Kidney tubule cell (primary cell): ENCODE measurements at regions not wholly inside any gene's neighbourhood (a gene's known extent, or its start where the extent isn't known, plus 50 kb on each side); places are given as distances from the start of the nearest gene placed in this dataset.
"Not testable (repeated sequence)": the region's sequence is repeated elsewhere in the genome, so short reads cannot be mapped to it uniquely, and the experiment has no call there.

Experiments
- DNase-seq: peaks from one replicate; pipeline ENCODE4 v3.0.0-alpha.2; 2018; ENCODE audit warnings: low spot score

DNA sequence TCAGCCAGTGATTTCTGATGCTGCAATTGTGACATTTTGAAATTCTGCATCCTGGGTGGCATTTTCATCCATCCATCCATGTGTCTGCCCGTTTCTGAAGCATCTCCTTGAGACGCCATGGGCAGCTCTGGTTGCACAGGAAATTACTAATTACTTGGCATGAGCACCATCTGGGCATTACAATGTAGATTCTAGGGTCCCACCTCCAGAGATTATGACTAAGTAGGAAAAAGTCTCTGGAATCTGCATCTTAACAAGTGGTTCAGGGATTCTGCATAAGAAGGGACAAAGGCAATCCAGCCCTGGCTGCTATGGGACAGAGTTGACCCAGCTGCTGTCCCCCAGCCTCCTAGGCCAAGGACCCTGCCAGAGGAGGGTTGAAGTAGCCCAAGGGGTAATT lies 65.3 kb downstream of the CUZD1 start:
- DNase-seq = peak; percentile 74

DNA sequence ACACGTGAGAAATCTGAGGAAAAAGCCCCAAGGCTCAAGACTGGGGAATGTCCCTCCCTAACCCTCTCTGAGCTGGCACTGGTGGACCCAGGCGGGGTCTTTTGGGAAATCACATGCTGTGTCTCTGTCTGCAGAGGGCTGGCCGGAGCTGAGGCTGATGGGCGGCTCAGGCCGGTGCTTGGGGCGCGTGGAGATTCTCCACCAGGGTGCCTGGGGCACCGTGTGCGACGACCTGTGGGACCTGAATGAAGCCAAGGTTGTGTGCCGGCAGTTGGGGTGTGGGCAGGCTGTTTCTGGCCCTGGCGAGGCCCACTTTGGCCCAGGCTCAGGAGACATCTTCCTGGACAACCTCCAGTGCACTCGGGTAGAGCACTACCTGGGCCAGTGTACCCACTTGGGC lies 65.7 kb downstream of the CUZD1 start:
- DNase-seq = no peak

DNA sequence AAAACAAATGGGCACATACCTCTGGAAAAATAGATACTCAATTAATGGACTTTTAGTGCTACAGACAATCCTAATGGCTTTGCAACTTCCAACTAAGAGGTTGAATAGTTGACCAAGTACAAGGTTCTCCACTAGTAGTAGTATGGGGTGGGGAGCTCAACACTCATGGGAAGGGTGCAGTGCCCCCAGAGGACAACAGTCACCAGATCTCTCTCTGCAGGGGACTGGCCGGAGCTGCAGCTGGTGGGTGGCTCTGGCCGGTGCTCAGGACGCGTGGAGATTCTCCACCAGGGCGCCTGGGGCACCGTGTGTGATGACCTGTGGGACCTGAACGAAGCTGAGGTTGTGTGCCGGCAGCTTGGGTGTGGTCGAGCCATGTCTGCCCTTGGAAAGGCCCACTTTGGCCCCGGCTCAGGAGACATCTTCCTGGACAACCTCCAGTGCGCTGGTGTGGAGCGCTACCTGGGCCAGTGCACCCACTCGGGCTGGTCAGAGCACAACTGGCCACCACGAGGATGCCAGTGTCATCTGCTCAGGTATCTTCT lies 68.1 kb downstream of the CUZD1 start:
- DNase-seq = no peak

DNA sequence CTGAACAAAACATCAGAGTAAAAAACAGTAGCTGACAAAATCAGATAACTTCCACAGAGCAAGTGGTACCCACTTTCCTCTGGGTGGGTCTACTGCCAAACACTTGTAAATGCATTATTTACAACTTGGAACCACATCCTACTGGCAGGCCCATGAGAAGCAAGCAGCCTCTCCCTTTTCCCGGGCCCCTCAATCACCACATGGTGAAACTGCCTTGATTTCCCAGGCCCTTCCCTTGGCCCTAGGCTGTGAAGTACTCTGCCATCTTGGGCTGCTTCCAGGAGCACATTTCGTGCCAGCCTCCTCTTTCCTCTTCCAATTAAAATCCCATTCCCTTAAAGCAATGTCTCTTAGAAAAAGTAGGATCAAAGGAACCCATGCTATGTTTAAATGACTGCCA lies 71.4 kb downstream of the CUZD1 start:
- DNase-seq = no peak

DNA sequence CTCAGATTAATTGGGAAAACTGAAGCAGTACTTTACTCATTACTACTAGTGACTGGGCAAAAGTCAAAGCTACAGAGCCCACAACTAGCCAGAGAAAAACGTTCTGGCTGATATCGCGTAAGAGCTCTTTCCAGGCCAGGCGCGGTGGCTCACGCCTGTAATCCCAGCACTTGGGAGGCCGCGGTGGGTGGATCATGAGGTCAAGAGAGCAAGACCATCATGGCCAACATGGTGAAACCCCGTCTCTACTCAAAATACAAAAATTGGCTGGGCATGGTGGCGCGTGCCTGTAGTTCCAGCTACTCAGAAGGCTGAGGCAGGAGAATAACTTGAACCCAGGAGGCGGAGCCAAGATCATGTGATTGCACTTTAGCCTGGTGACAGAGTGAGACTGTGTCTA lies 71.8 kb upstream of the C10orf120 start:
- not testable (repeated sequence) for DNase-seq

DNA sequence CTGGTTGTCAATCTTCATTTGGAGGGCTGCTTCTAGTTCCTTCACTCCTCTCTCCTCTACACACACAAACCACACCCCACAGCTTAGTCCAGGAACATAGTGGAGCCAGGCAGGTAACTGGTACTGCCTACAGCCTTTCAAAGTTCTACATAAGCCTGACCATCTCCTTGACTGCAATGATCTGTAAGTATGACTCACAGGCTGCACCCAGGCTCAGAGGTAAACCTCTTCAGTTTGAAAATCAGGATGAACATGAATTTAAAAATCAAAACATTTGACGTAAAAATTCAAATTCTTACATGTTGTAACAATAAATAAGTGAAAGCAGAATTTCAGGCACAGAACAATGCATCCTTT lies 68.7 kb upstream of the C10orf120 start:
- DNase-seq = no peak

DNA sequence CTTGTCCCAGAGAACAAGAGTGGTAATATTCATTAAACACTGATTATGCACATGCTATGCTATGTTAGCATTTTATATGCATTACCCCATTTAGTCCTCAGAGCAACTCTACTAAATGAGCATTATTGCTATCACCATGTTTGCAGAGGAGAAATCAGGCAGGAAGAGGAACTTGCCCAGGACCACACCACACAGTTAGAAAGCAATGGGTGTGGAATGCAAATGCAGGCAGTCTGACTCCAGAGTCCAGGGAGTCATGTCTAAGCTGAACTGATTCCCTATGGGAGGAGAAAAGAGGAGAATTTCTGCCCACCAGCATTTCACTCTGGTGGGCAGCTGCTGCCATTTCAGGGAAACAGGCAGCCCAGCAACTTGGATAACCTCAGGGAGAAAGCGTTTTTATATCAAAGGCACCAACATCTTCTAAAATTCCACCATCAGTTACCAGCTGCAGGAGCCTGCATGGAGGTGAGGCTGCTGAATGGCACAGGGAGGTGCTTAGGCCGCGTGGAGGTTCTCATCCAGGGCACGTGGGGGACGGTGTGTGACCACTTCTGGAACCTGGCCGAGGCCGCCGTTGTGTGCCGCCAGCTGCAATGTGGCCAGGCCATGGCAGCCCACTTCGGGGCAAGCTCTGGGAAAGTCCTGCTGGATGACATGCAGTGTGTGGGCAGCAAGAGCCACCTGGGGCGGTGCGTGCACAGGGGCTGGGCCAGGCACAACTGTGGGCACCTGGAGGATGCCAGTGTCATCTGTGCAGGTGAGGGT lies 68.2 kb upstream of the C10orf120 start:
- DNase-seq = no peak

DNA sequence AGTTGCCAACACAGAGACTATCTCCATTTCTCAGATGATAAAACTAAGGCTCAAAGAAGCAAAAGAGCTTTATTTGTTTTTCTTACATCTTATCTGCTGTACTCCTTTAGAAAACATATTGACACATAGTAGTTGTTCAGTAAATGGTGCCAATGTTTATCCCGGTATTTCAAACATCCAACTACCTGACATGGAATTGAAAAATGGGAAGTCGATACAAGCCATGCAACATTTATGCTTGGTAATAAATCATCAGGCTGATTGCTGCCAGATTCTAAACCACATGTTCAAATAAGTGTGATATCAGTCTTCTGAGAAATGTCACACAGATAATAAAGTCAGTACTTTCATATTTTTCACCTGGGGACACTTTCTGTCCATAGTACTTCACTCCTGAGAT lies 65.8 kb upstream of the C10orf120 start:
- no peak for DNase-seq

DNA sequence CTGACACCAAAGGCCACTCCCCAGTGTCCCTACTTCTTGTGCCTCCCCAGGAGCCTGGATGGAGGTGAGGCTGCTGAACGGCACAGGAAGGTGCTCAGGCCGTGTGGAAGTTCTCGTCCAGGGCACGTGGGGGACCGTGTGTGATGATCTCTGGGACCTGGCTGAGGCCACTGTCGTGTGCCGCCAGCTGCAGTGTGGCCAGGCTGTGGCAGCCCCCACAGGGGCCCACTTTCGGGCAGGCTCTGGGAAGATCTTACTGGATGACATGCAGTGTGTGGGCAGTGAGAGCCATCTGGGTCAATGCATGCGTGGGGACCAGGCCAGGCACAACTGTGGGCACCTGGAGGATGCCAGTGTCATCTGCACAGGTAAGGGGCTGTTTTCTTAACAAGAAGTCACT lies 57.0 kb upstream of the C10orf120 start:
- no peak for DNase-seq

DNA sequence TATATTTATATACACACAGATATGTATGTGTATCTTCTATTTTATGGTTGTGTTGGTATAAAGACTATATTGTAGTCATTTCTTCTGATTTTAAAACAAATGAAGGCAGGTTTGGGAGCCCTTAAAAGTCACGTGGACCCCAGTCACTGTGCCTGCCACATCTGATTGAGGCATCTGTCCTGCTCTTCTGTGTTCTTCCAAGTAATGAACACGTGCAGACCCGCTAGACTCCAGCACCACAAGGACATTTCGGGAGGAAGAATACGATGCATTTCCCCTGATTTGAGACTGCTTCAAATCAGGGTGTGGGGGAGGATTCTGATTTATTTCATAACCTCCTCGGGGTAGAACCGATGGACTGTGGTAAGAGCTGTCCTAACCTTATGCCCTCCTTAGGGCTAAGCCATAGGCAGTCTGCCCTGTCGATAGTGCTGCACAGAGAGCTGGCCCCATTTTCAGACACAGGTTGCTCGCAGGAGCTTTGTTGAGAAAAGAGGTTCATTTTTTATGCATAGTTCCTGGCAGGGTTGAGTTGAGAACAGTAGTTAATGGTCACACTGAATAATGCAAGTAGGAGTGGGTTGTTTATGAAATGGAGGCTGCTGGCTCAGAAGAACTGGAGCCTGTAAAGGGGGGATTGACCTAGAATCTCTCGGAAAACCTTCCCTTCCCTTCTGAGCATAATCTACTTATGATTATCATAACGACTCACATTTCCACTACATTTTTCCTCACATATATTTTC lies 55.0 kb upstream of the C10orf120 start:
- DNase-seq = no peak

DNA sequence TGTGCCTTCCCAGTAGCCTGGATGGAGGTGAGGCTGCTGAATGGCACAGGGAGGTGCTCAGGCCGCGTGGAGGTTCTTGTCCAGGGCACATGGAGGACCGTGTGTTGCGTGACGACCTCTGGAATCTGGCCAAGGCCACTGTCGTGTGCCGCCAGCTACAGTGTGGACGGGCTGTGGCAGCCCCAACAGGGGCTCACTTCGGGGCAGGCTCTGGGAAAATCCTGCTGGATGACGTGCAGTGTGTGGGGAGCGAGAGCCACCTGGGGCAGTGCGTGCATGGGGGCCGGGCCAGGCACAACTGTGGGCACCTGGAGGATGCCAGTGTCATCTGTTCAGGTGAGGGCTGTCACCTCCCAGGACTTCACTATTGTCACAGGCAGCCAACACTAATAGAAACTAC lies 50.2 kb upstream of the C10orf120 start:
- DNase-seq = no peak
